Activated CD4-positive, alpha-beta memory T cell treated with anti-CD3 and anti-CD28 coated beads, Interleukin-2, amount 10 ng/mL, durations not matched to agents 7 days and 5 days (primary cell): ENCODE measurements at regions not wholly inside any gene's neighbourhood (a gene's known extent, or its start where the extent isn't known, plus 50 kb on each side); places are given as distances from the start of the nearest gene placed in this dataset.

Experiments used
- CTCF ChIA-PET: fragments of 350-600 bp; sonication (Branson Sonifier 250); formaldehyde crosslinking; loops from one replicate; lab custom pipeline; 2021; ENCODE audit warnings: antibody characterized with exemption, inconsistent platforms; lab: Charles Lee
- POLR2A ChIA-PET: fragments of 350-600 bp; sonication (Branson Sonifier 250); formaldehyde crosslinking; loops from one replicate; lab custom pipeline; 2021; ENCODE audit warnings: antibody characterized with exemption; lab: Charles Lee
- DNase-seq: peaks from one replicate; pipeline ENCODE4 v3.0.0-alpha.2; 2020
- H3K27ac Mint-ChIP-seq: one replicate; pipeline ENCODE4 v1.8.0; 2021; ENCODE audit warnings: mild to moderate bottlenecking, mixed read lengths
- H3K27me3 Mint-ChIP-seq: one replicate; pipeline ENCODE4 v1.8.0; 2021; ENCODE audit warnings: mixed read lengths
- H3K36me3 Mint-ChIP-seq: one replicate; pipeline ENCODE4 v1.8.0; 2021; ENCODE audit warnings: low read depth, mixed read lengths
- H3K4me1 Mint-ChIP-seq: one replicate; pipeline ENCODE4 v1.8.0; 2021; ENCODE audit warnings: mixed read lengths
- H3K4me3 Mint-ChIP-seq: one replicate; pipeline ENCODE4 v1.8.0; 2021; ENCODE audit warnings: mild to moderate bottlenecking, mixed read lengths
- H3K9me3 Mint-ChIP-seq: one replicate; pipeline ENCODE4 v1.8.0; 2021; ENCODE audit warnings: mixed read lengths

GRCh38 chr3:124178531-124178930, 186.6 kb upstream of the ROPN1 start:
- CTCF ChIA-PET: no interaction called here
- H3K27ac Mint-ChIP-seq: no peak overlapping the region
- POLR2A ChIA-PET: no interaction called here

DNA sequence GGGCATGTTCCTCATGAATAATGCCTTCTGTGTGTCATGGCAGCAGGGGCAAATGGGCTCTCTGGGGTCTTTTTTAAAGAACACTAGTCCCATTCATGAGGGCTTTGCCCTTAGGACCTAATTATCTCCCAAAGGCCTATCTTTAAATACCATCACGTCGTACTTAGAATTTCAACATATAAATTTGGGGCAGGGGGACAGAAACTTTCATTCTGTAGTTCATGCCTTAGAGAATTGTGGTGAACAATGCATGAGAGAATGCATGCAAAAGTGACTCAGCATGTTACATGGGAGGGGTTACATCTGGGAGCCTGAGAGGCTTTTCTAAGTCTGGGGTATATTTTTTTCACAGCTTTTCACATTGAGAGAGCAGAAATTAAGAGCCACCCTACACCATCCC, 208.5 kb upstream of the ROPN1 start:
- H3K27me3 Mint-ChIP-seq: peaks cover 7% of the 10 kb centered on the region
- H3K27ac Mint-ChIP-seq: no peak overlapping the region
- no peaks in the 10 kb centered on the region for H3K9me3 Mint-ChIP-seq
- H3K36me3 Mint-ChIP-seq: no peaks in the 10 kb centered on the region
- CTCF ChIA-PET: no interaction called here
- no peak overlapping the region for H3K4me3 Mint-ChIP-seq
- POLR2A ChIA-PET: no interaction called here
- no peaks in the 10 kb centered on the region for H3K4me1 Mint-ChIP-seq
- DNase-seq: no peak

More at GRCh38 chr3:124178531-124178930, 186.6 kb upstream of the ROPN1 start:
- Mint-ChIP-seq H3K4me1 (no peaks in the 10 kb centered on the region), H3K9me3 (no peaks in the 10 kb centered on the region), H3K36me3 (no peaks in the 10 kb centered on the region), H3K27me3 (peaks cover 5% of the 10 kb centered on the region), H3K4me3 (no peak overlapping the region)
- no peak for DNase-seq

- H3K4me1 Mint-ChIP-seq: no peaks in the 10 kb centered on the region
- DNase-seq: no peak
- H3K36me3 Mint-ChIP-seq: no peaks in the 10 kb centered on the region
- POLR2A ChIA-PET: no interaction called here
- no peak overlapping the region for H3K27ac Mint-ChIP-seq
- no peaks in the 10 kb centered on the region for H3K9me3 Mint-ChIP-seq
- H3K27me3 Mint-ChIP-seq: peaks cover 7% of the 10 kb centered on the region
- CTCF ChIA-PET: no interaction called here
- no peak overlapping the region for H3K4me3 Mint-ChIP-seq
Measured at GRCh38 chr3:124201226-124201625, 209.3 kb upstream of the ROPN1 start.

DNA sequence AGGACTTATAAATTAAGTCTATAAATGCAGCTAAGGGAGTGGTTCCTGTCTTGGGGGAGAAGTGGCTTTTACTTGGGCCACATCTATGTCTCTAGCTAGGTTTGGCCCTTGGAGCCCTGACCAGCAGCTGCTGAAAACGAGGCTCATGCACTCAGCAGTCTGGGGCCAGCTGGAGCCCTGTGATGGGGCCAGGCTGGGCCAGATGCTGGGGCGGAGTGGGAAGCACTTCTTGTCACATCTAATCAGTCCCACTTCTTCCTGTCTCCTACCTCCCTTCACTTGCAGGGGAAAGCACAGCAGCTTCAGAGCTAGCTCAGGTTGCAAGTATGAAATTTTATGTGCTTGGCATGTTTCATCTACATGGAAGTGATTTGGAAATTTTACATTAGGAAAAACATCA, 209.9 kb upstream of the ROPN1 start:
- Mint-ChIP-seq H3K4me1 (no peaks in the 10 kb centered on the region), H3K4me3 (no peak overlapping the region), H3K27ac (no peak overlapping the region), H3K9me3 (no peaks in the 10 kb centered on the region), H3K27me3 (peaks cover 7% of the 10 kb centered on the region), H3K36me3 (no peaks in the 10 kb centered on the region)
- POLR2A ChIA-PET: no interaction called here
- CTCF ChIA-PET: no interaction called here
- DNase-seq: no peak

- H3K4me3 Mint-ChIP-seq: no peak overlapping the region
- POLR2A ChIA-PET: no interaction called here
- H3K9me3 Mint-ChIP-seq: no peaks in the 10 kb centered on the region
- no peaks in the 10 kb centered on the region for H3K36me3 Mint-ChIP-seq
- CTCF ChIA-PET: no interaction called here
- H3K27me3 Mint-ChIP-seq: peaks cover 7% of the 10 kb centered on the region
- H3K4me1 Mint-ChIP-seq: no peaks in the 10 kb centered on the region
- no peak overlapping the region for H3K27ac Mint-ChIP-seq
- no peak for DNase-seq
Measured at GRCh38 chr3:124202754-124203153, 210.8 kb upstream of the ROPN1 start.

- Mint-ChIP-seq H3K27me3 (peaks cover 7% of the 10 kb centered on the region), H3K4me1 (no peaks in the 10 kb centered on the region), H3K36me3 (no peaks in the 10 kb centered on the region), H3K27ac (no peak overlapping the region), H3K4me3 (no peak overlapping the region), H3K9me3 (no peaks in the 10 kb centered on the region)
- CTCF ChIA-PET: no interaction called here
- DNase-seq: no peak
- POLR2A ChIA-PET: no interaction called here
Measured at GRCh38 chr3:124203292-124203691, 211.4 kb upstream of the ROPN1 start.

DNA sequence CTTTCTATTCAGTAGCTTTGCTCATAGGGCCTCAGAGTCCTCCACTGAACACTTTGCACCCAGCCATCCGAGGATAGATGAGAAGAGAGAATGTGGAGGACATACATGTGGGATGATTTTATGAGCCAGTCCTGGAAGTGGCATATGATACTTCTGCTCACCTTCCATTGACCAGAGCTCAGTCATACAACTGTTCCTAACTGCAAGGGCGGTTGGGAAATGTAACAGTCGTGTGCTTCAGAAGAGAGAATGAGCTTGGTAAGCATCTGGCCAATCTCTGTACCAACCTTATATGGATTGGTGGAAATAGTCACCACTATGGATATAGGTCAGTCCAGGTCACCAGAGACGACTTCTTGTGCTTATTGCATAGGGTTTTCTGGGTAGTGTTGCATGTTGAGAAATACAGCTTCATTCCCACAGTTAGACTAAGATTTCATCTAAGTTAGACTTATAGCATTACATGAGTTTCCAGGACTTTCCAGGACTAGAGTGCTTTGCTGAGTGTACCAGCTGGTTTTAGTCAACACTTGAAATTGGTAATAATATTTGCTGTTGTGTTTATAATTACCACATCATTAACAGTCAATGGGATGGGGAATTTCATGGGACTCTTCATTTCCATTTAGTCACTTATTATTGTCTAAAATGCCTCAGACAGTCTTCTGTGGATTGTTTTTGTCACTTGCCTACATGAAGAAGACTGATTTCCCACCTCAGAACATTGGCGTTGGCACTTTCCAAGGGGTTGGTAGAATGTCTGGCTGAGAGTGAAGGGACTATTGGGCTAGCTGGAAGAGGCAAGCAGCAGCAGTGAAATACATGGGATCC, 214.5 kb upstream of the ROPN1 start:
- CTCF ChIA-PET: no interaction called here
- Mint-ChIP-seq H3K9me3 (no peaks in the 10 kb centered on the region), H3K27me3 (peaks cover 7% of the 10 kb centered on the region), H3K36me3 (no peaks in the 10 kb centered on the region), H3K4me3 (no peak overlapping the region), H3K27ac (no peak overlapping the region), H3K4me1 (no peaks in the 10 kb centered on the region)
- DNase-seq: no peak
- POLR2A ChIA-PET: no interaction called here

DNA sequence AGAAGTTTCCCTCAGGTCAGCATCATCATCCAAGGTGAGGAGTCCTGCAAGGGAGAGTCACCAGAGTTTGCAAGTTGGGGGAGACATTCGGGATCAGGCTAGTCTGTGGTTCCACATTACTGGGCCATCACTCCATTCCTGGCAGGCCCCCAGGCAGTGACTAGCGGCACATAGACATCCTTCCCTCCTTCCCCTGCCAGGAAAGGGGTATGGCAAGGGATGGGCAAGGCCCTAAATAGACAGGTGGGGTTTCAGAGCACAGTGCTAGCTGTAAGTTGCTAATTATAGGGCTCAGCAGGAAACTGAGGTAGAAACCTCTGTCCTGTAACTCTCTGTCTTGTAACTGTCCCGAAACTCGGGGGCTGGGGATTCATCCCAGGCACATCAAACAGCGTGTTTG, 215.2 kb upstream of the ROPN1 start:
- Mint-ChIP-seq H3K27me3 (peaks cover 9% of the 10 kb centered on the region), H3K4me3 (no peak overlapping the region), H3K9me3 (no peaks in the 10 kb centered on the region), H3K36me3 (no peaks in the 10 kb centered on the region), H3K4me1 (no peaks in the 10 kb centered on the region), H3K27ac (no peak overlapping the region)
- no peak for DNase-seq
- ChIA-PET POLR2A (no interaction called here), CTCF (no interaction called here)

GRCh38 chr3:124207873-124208485, 216.1 kb upstream of the ROPN1 start:
- Mint-ChIP-seq H3K9me3 (no peaks in the 10 kb centered on the region), H3K27ac (no peak overlapping the region), H3K4me3 (no peak overlapping the region), H3K36me3 (no peaks in the 10 kb centered on the region), H3K27me3 (peaks cover 9% of the 10 kb centered on the region), H3K4me1 (no peaks in the 10 kb centered on the region)
- ChIA-PET CTCF (no interaction called here), POLR2A (no interaction called here)
- DNase-seq: no peak

GRCh38 chr3:124209426-124209825, 217.5 kb upstream of the ROPN1 start:
- Mint-ChIP-seq H3K27me3 (peaks cover 7% of the 10 kb centered on the region), H3K27ac (no peak overlapping the region), H3K9me3 (no peaks in the 10 kb centered on the region), H3K4me3 (no peak overlapping the region), H3K4me1 (no peaks in the 10 kb centered on the region), H3K36me3 (no peaks in the 10 kb centered on the region)
- POLR2A ChIA-PET: no interaction called here
- no peak for DNase-seq
- CTCF ChIA-PET: no interaction called here

- Mint-ChIP-seq H3K4me1 (no peaks in the 10 kb centered on the region), H3K9me3 (no peaks in the 10 kb centered on the region), H3K27me3 (peaks cover 2% of the 10 kb centered on the region), H3K27ac (no peak overlapping the region), H3K4me3 (no peak overlapping the region), H3K36me3 (no peaks in the 10 kb centered on the region)
- CTCF ChIA-PET: no interaction called here
- POLR2A ChIA-PET: no interaction called here
- DNase-seq: no peak
Measured at GRCh38 chr3:124210899-124211298, 219.0 kb upstream of the ROPN1 start.

GRCh38 chr3:124213641-124214040, 221.7 kb upstream of the ROPN1 start:
- ChIA-PET CTCF (no interaction called here), POLR2A (no interaction called here)
- DNase-seq: no peak
- no peaks in the 10 kb centered on the region for H3K9me3 Mint-ChIP-seq
- no peak overlapping the region for H3K27ac Mint-ChIP-seq
- no peaks in the 10 kb centered on the region for H3K36me3 Mint-ChIP-seq
- no peaks in the 10 kb centered on the region for H3K4me1 Mint-ChIP-seq
- no peak overlapping the region for H3K4me3 Mint-ChIP-seq
- peaks cover 2% of the 10 kb centered on the region for H3K27me3 Mint-ChIP-seq

GRCh38 chr3:124217542-124217941, 225.6 kb upstream of the ROPN1 start:
- Mint-ChIP-seq H3K27me3 (no peaks in the 10 kb centered on the region), H3K4me3 (no peak overlapping the region), H3K36me3 (no peaks in the 10 kb centered on the region), H3K4me1 (no peaks in the 10 kb centered on the region), H3K9me3 (no peaks in the 10 kb centered on the region), H3K27ac (no peak overlapping the region)
- peak; percentile 33 for DNase-seq
- POLR2A ChIA-PET: no interaction called here
- CTCF ChIA-PET: no interaction called here

GRCh38 chr3:124221422-124221821, 229.5 kb upstream of the ROPN1 start:
- Mint-ChIP-seq H3K4me1 (no peaks in the 10 kb centered on the region), H3K36me3 (no peaks in the 10 kb centered on the region), H3K27ac (no peak overlapping the region), H3K4me3 (no peak overlapping the region), H3K9me3 (no peaks in the 10 kb centered on the region), H3K27me3 (no peaks in the 10 kb centered on the region)
- DNase-seq: no peak
- POLR2A ChIA-PET: no interaction called here
- CTCF ChIA-PET: no interaction called here
